CD14-positive monocyte (primary cell): ENCODE measurements at regions not wholly inside any gene's neighbourhood (a gene's known extent, or its start where the extent isn't known, plus 50 kb on each side); places are given as distances from the start of the nearest gene placed in this dataset.

ENCODE experiments used
- DNase-seq, 3 donors: peaks; one replicate each; pipeline ENCODE4 v3.0.0-alpha.2; 2011 to 2022
- H2AFZ ChIP-seq: 2 replicates; pipeline ENCODE4 v1.6.0; 2012; ENCODE audit warnings: mild to moderate bottlenecking, low read depth, low read length, inconsistent platforms; ENCODE audit not compliant: insufficient read depth, poor library complexity, severe bottlenecking
- H3K27ac ChIP-seq, 2 donors: 1 replicate in 1 of 2; 2 replicates in 1 of 2; pipeline ENCODE4 v1.5.1; 2012 to 2013; ENCODE audit warnings: low read length in 2 of 2, control low read depth in 1 of 2, inconsistent platforms in 1 of 2, low read depth in 1 of 2, mild to moderate bottlenecking in 1 of 2
- H3K27me3 ChIP-seq, 2 donors: one replicate each; pipeline versions ENCODE4 v1.6.0 to v1.6.1; 2011 to 2013; ENCODE audit warnings: low read length in 2 of 2; ENCODE audit not compliant: control insufficient read depth in 2 of 2, insufficient read depth in 2 of 2
- H3K36me3 ChIP-seq, 2 donors: replicated peaks in 1 of 2; 1 replicate in 1 of 2; 2 replicates in 1 of 2; pipeline versions ENCODE4 v1.5.1 to v1.6.1; 2012 to 2013; ENCODE audit warnings: low read length in 2 of 2, control low read depth in 1 of 2, inconsistent platforms in 1 of 2, mild to moderate bottlenecking in 1 of 2; ENCODE audit not compliant: insufficient read depth in 2 of 2, control insufficient read depth in 1 of 2
- H3K4me1 ChIP-seq, 2 donors: 1 replicate in 1 of 2; 2 replicates in 1 of 2; pipeline versions ENCODE4 v1.5.1 to v1.6.1; 2012 to 2013; ENCODE audit warnings: low read length in 2 of 2, control low read depth in 1 of 2, inconsistent platforms in 1 of 2, mild to moderate bottlenecking in 1 of 2, moderate library complexity in 1 of 2; ENCODE audit not compliant: insufficient read depth in 2 of 2, control insufficient read depth in 1 of 2
- H3K4me2 ChIP-seq: replicated peaks from 2 replicates; pipeline ENCODE3; 2012; ENCODE audit warnings: low read length, moderate library complexity, mild to moderate bottlenecking; ENCODE audit not compliant: poor library complexity, severe bottlenecking; ENCODE audit errors: extremely low read depth
- H3K4me3 ChIP-seq, 3 experiments: fragments of 200-600 bp in 1 of 3; sonication (generic) in 1 of 3; replicated peaks in 1 of 3; 1 replicate in 2 of 3; 2 replicates in 1 of 3; pipeline ENCODE4 v1.5.1; 2011 to 2013; ENCODE audit warnings: low read length in 3 of 3, mild to moderate bottlenecking in 3 of 3, control low read depth in 2 of 3, low read depth in 2 of 3, inconsistent platforms in 1 of 3, moderate library complexity in 1 of 3
- H3K79me2 ChIP-seq: 2 replicates; pipeline ENCODE4 v1.6.0; 2012; ENCODE audit warnings: mild to moderate bottlenecking, control low read depth, inconsistent platforms, low read length, moderate library complexity; ENCODE audit not compliant: insufficient read depth
- H3K9ac ChIP-seq: 2 replicates; pipeline ENCODE4 v1.6.0; 2017; ENCODE audit warnings: low read length, mild to moderate bottlenecking; ENCODE audit not compliant: insufficient read depth, poor library complexity, severe bottlenecking
- H3K9me3 ChIP-seq, 2 donors: replicated peaks in 1 of 2; 1 replicate in 1 of 2; 2 replicates in 1 of 2; pipeline versions ENCODE4 v1.5.1 to v1.6.1; 2012 to 2013; ENCODE audit warnings: low read length in 2 of 2, control low read depth in 1 of 2; ENCODE audit not compliant: control insufficient read depth in 1 of 2, insufficient read depth in 1 of 2
- H4K20me1 ChIP-seq: 2 replicates; pipeline ENCODE4 v1.6.0; 2012; ENCODE audit warnings: mild to moderate bottlenecking, low read length, control low read depth, moderate library complexity; ENCODE audit not compliant: insufficient read depth
- H3K27ac Mint-ChIP-seq, 7 donors: one replicate each; pipeline ENCODE4 v1.8.0; 2020; ENCODE audit warnings: mild to moderate bottlenecking in 7 of 7, mixed read lengths in 7 of 7, moderate library complexity in 6 of 7, inconsistent platforms in 2 of 7
- H3K27me3 Mint-ChIP-seq, 3 donors: one replicate each; pipeline ENCODE4 v1.8.0; 2021 to 2022; ENCODE audit warnings: low read depth in 3 of 3, mild to moderate bottlenecking in 3 of 3, mixed read lengths in 3 of 3, moderate library complexity in 3 of 3, inconsistent platforms in 1 of 3
- H3K36me3 Mint-ChIP-seq, 2 donors: one replicate each; pipeline ENCODE4 v1.8.0; 2020; ENCODE audit warnings: mixed read lengths in 2 of 2, inconsistent platforms in 1 of 2, mild to moderate bottlenecking in 1 of 2
- H3K4me1 Mint-ChIP-seq: one replicate; pipeline ENCODE4 v1.8.0; 2020; ENCODE audit warnings: mild to moderate bottlenecking, mixed read lengths
- H3K4me3 Mint-ChIP-seq, 2 donors: one replicate each; pipeline ENCODE4 v1.8.0; 2020; ENCODE audit warnings: mild to moderate bottlenecking in 2 of 2, mixed read lengths in 2 of 2, moderate library complexity in 1 of 2
- H3K9me3 Mint-ChIP-seq, 7 donors: one replicate each; pipeline ENCODE4 v1.8.0; 2020 to 2022; ENCODE audit warnings: mixed read lengths in 7 of 7, mild to moderate bottlenecking in 6 of 7, moderate library complexity in 6 of 7, inconsistent platforms in 2 of 7
- CTCF ChIP-seq: fragments of 200-600 bp; IDR thresholded peaks from one replicate; pipeline ENCODE4 v1.8.0; 2022; ENCODE audit warnings: antibody characterized with exemption, mild to moderate bottlenecking
- WGBS: methylation state at CpG from one replicate; pipeline ENCODE4 v1.1.5; 2013; ENCODE audit warnings: missing lambda C conversion rate; ENCODE audit not compliant: insufficient coverage; 5-methylcytosine and 5-hydroxymethylcytosine counted together
- intact Hi-C, 2 donors: fragments of 100-400 bp; cut with micrococcal nuclease; formaldehyde crosslinking; loops; one replicate each; pipeline versions ENCODE4 v1.15.0 to v1.15.1; 2023

- intact Hi-C loops, result no loop called here
- Histone ChIP-seq H3K4me1 (no peaks in the 10 kb centered on the region), H3K27me3 (no peaks in the 10 kb centered on the region), H2AFZ (no peak overlapping the region), H3K79me2 (no peaks in the 10 kb centered on the region), H3K4me3 (no peak overlapping the region), H3K4me2 (no peak overlapping the region), H3K9me3 (no peaks in the 10 kb centered on the region), H3K36me3 (no peaks in the 10 kb centered on the region), H3K9ac (no peak overlapping the region), H3K27ac (no peak overlapping the region), H4K20me1 (no peaks in the 10 kb centered on the region)
- H3K9me3 Mint-ChIP-seq, result peaks cover 0 to 7% (median 0%) of the 10 kb centered on the region in 7 donors
- H3K4me3 Mint-ChIP-seq, result no peak overlapping the region
- H3K27me3 Mint-ChIP-seq, result peaks cover 0 to 2% (median 0%) of the 10 kb centered on the region in 3 donors
- H3K4me1 Mint-ChIP-seq, result no peaks in the 10 kb centered on the region
- DNase-seq, result no peak
- no peak for TF ChIP-seq CTCF
- no peak overlapping the region for H3K27ac Mint-ChIP-seq
- no peaks in the 10 kb centered on the region for H3K36me3 Mint-ChIP-seq
- no CpG with 5 or more reads among the region's 4 CpGs for WGBS
Observed at GRCh38 chr3:157956176-157956575, 150.0 kb downstream of the SHOX2 start.

GRCh38 chr3:157953565-157953964 lies 152.7 kb downstream of the SHOX2 start:
- intact Hi-C loops, result no loop called here
- H3K4me1 Mint-ChIP-seq, result no peaks in the 10 kb centered on the region
- Histone ChIP-seq H3K9me3 (no peaks in the 10 kb centered on the region), H3K4me2 (no peak overlapping the region), H3K36me3 (no peaks in the 10 kb centered on the region), H3K4me3 (no peak overlapping the region), H3K27ac (no peak overlapping the region), H3K9ac (no peak overlapping the region), H4K20me1 (no peaks in the 10 kb centered on the region), H3K27me3 (no peaks in the 10 kb centered on the region), H3K79me2 (no peaks in the 10 kb centered on the region), H2AFZ (no peak overlapping the region), H3K4me1 (no peaks in the 10 kb centered on the region)
- peaks cover 0 to 7% (median 0%) of the 10 kb centered on the region in 7 donors for H3K9me3 Mint-ChIP-seq
- no peak for DNase-seq
- 71% methylated on average over 1 of the region's 2 CpGs for WGBS
- no peak overlapping the region for H3K27ac Mint-ChIP-seq
- peaks cover 0 to 2% (median 1%) of the 10 kb centered on the region in 3 donors for H3K27me3 Mint-ChIP-seq
- H3K36me3 Mint-ChIP-seq, result no peaks in the 10 kb centered on the region
- H3K4me3 Mint-ChIP-seq, result no peak overlapping the region
- TF ChIP-seq CTCF, result no peak
